Activated T-cell treated with anti-CD3 and anti-CD28 coated beads for 48 hours (primary cell): ENCODE measurements at regions not wholly inside any gene's neighbourhood (a gene's known extent, or its start where the extent isn't known, plus 50 kb on each side); places are given as distances from the start of the nearest gene placed in this dataset.
"Not testable (repeated sequence)": the region's sequence is repeated elsewhere in the genome, so short reads cannot be mapped to it uniquely, and the experiment has no call there.

ENCODE experiments used
- DNase-seq: peaks from one replicate; pipeline ENCODE4 v3.0.0-alpha.2; 2020; ENCODE audit warnings: low read depth

DNA sequence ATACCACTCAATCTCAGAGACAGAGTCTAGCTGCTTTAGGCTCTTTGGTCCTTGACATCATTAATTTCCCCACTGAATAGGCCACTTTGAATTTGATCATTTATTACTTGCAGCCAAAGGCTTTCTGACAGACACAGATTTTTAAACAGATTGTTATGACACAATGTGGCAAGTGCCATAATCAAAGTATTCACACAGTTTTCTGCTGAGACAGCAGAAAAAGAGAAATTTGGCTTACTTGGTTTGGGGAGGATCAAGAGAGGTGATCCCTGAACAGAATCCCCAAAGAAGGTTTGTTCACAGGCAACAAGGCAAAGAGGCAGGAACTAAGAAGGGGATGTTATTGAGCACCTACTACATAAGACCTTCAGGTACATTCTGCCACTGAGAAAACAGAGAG is 138.0 kb upstream of the TOP1 start:
- no peak for DNase-seq

DNA sequence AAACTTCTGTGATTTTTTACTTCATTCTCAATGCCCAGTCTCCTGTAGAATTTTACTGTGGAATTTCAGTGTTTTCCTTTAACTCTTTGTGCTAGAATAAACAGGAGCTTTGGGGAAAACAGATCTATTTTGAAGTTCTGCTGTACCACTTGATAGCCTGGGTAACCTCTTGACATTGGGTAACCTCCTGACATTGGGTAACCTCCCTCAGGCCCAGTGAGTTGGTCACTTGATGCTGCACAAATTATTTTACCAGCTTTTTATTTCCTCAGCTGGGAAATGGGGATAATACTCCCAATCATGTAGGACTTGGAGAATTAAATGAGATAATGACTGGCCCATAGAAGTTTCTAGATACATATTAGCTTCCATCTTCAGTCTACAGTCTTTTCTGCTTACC is 137.3 kb upstream of the TOP1 start:
- DNase-seq = no peak

DNA sequence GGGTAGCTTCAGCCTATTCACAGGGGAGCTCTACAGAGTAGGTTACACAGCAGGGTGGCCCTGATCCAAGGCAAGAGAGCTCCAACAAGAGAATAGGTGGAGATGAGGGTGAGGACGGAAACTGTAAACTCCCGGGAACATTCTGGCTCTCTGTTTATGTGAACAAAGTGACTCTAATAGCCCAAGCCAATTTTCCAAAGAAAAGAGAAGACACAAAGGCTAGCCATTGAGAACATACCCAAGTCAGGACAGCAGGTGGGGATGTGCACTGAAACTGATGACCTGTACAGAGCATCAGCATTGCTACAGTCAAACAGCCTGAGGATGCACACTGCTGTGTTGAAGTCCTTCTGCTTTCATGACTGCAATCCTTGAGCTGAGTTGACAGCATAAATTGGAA is 136.0 kb upstream of the TOP1 start:
- DNase-seq = no peak

DNA sequence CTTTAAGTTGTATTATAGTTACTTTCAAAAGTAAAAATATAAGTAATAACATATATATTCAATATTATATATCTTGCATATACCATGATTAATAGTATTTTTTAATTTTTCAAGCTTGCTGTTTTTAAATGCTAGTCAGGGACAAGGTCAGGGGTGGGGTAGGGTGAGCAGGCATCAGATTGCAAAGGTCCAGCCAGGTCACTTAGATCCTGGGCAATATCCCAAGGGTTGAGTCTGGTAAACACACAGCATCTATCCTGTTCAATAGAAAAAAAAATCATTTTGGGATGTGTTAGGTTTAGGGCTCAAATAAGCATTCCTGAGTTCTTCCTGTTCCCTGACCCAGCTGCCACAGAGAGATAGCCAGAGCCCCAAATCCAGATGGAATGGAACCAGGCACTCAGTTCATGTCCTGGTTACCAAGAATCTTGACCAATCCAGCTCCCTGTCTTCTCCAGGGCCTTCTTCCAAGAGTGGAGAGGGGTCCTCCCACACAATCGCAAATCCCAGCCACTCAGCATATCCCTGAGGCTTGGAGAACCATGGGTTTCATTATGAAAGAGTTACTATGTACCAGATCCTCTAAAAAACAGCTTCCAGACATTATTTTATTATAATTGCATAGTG is 134.9 kb upstream of the TOP1 start:
- DNase-seq = no peak

DNA sequence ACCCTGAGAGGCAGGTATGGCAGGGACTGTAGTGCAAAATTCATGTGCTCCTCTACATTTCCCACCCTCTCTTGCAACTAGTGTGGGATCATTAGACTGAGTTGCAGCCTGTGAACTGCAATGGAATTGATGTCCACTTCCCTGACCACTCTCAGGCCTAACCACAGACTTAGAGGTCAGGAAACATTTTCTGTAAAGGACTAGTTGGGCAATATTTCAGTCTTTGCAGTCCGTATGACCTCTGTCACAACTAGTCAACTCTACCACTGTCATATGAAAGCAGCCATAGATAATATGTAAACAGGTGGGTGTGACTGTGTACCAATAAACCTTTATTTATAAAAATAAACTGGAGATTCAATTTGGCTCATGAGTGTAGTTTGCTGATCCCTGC is 134.4 kb upstream of the TOP1 start:
- DNase-seq = no peak

DNA sequence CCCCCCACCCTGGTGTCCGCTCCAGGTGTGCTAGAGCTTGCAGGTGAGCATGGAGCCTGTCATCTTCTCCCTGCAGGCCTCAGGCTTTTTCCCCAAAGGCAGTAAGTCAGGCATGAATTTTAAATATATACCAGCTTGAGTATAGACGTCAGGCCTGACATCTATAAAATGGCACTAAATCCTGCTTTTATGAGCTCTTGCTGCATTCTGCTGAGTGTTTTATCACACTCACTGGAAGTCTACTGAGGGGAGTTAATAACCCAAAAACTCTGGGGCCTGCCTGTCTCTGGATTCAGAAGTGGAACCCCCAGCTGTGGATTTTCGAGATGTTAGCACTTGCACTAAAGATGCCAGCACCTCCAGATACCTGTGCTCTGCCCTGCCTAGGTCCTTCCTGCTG is 133.4 kb upstream of the TOP1 start:
- no peak for DNase-seq

DNA sequence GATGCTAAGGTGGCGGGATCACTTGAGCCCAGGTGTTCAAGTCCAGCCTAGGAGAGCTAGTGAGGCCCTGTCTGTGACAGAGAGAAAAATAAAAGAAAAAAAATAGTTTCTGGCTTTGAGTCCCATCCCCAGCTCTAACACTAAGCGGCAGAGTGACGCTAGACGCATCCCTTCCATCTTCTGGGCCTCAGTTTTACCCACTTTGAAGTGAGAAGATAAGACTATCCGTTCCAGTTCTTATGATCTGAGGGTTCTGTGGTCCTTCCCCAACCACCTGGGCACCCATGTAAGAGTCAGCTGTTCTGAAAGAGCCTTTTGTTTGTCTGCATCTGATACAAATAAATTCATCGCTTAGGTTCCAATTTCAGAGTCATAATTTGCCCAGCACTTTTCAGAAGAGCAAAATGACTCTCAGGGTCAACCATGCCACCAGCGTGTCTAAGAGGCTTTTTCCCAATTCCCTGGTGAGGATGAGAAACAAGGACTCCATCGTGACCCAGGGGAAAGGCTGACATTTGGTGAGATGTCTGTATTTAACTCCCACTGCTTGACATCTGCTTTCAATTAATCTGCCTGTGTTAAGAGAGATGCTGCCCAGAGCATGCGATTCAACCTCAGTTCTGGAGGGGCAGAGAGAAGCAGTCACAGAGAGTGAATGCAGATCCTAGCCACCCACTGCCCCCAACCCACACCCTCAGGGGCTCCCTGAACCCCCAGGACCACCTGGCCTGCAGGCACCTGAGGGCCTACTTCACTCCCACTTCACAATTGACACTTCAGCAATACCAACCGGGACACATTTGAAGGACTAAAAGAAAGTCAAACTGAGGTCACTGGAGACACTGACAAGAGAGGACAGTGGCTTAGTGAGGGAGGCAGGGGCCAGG is 131.6 kb upstream of the TOP1 start:
- DNase-seq = no peak

DNA sequence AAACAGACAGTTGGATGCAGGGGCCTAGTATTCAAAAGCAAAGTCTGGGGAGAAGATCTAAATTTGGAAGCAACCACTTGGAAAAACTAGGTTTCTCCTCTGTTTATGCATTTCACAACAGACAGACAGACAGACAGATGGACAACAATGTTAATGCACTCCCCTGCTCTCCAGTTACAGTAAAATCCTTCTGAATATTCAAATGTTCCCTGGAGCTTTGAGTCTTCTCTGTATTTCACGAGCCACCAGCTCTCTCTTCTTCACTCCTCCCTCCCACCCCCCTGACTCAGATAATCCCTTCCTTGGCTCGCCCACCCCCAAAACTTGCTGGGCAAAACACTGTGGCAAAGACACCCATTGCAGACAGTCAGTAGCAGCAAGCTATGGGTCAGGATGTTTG is 129.3 kb upstream of the TOP1 start:
- DNase-seq = no peak

DNA sequence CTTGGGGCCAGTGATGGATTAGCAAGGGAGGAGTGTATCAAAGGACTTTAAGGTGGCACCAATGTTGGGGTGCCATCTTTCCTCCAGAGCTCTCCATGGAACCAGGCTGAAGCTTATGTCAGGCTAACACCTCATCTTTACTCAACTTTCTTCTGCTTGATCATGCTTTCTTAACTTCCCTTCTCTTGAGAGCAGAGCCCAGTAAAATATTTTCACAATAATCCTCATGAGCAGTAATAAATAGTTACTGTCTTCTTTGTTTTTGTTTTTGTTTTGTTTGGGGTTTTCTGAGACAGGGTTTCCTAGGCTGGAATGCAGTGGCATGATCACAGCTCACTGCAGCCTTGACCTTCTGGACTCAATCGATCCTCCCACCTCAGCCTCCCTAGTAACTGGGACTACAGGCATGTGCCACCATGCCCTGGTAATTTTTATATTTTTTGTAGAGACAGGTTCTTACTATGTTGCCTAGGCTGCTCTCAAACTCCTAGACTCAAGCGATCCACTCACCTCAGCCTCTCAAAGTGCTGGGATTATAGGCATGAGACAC is 127.9 kb upstream of the TOP1 start:
- no peak for DNase-seq

DNA sequence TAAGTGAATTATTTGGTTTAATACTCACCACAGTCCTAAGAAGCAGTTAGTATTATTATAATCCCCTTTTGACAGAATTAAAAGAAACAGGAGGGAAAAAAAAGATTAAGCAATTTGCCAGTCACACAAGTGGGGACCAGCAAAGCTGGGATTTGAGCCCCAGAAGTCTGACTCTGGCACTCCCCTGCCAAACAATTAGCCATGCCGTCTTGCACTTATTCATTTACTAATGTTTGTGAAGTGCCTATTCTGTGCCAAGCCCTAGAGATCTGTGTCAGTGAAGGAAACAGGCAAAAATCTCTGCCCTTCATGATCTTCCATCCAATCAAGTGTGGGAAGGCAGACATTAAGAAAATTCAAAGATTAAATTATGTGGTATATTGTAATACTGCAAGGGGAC is 126.0 kb upstream of the TOP1 start:
- no peak for DNase-seq

DNA sequence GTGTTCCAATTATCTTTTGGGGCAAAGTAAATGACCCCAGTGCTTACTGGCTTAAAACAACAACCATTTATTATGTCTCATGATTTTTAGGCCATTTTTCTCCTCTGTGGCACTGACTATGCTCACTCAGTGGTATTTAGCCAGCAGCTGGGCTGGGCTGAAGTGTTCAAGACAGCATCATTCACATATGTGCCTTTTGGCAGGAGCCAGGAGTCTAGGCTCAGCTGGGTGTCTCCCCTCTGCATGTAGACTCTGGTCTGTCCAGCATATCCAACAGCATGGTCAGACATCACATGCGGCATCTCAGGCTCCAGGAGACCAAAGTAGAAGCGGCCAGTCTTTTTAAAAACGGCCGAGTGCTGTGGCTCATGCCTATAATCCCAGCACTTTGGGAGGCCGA is 120.3 kb upstream of the TOP1 start:
- no peak for DNase-seq

DNA sequence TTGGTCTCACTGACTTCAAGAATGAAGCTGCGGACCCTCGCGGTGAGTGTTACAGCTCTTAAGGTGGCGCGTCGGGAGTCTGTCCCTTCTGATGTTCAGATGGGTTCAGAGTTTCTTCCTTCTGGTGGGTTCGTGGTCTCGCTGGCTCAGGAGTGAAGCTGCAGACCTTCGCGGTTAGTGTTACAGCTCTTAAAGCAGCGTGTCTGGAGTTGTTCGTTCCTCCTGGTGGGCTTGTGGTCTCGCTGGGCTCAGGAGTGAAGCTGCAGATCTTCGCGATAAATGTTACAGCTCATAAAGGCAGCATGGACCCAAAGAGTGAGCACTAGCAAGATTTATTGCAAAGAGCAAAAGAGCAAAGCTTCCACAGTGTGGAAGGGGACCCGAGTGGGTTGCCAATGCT is 119.1 kb upstream of the TOP1 start:
- not testable (repeated sequence) for DNase-seq

DNA sequence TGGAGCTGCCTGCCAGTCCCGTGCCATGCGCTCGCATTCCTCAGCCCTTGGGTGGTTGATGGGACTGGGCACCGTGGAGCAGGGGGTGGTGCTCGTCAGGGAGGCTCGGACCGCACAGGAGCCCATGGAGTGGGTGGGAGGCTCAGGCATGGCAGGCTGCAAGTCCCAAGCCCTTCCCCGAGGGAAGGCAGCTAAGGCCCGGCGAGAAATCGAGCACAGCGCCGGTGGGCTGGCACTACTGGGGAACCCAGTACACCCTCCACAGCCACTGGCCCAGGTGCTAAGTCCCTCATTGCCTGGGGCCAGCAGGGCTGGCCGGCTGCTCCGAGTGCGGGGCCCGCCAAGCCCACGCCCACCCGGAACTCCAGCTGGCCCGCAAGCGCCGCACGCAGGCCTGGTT is 118.2 kb upstream of the TOP1 start:
- DNase-seq = not testable (repeated sequence)

DNA sequence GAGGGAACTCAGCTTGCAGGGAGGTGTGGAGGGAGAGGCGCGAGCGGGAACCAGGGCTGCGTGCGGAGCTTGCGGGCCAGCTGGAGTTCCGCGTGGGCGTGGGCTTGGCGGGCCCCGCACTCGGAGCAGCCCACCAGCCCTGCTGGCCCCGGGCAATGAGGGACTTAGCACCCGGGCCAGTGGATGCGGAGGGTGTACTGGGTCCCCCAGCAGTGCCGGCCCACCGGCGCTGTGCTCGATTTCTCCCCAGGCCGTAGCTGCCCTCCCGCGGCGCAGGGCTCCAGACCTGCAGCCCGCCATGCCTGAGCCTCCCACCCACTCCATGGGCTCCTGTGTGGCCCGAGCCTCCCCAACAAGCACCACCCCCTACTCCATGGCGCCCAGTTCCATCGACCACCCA is 117.5 kb upstream of the TOP1 start:
- not testable (repeated sequence) for DNase-seq

DNA sequence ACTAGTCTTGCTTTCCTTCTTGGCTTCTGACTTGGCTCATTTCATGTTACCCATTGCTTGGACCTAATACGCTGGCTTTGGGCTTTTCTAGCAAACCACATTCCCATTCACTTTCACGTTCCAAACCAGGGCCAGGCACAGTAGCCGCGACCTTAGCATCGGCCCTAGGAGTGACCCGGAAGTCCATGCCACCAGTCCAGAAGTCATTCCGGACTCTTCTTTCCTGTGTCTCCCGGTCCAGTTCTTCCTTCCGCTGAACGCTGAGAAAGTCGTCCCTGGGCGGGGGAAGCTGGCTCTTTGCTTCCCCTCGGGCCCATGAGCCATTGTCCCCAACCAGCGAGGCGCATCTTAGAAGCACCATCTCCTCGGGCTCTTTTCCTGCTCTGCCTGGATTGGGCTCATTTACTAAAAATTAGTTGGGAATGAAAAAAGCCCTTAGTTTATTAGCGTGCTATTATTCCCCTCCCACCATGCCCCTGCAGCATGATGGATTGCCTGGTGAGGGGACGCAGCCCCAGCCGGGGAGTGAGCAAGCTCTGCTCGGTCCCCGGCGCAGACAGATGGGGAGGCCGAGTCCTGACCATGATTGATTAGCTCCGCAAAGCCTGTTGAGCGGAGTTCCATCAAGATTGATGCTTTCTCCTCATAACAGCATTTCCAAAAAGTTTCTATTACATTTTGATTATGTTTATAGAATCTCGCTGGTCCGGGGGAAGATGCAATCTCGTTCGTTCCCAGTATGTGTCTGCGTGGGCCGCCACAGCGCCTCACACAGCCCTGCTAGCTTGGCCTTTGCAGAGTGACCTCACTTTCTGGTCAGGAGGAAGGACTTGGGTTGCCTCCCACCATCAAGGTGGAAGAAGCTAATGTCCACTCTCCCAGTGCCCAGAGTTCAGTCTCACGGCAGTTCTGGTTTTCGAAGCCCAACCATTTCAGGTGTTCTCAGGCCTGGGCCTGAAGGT is 115.1 kb upstream of the TOP1 start:
- DNase-seq = no peak

DNA sequence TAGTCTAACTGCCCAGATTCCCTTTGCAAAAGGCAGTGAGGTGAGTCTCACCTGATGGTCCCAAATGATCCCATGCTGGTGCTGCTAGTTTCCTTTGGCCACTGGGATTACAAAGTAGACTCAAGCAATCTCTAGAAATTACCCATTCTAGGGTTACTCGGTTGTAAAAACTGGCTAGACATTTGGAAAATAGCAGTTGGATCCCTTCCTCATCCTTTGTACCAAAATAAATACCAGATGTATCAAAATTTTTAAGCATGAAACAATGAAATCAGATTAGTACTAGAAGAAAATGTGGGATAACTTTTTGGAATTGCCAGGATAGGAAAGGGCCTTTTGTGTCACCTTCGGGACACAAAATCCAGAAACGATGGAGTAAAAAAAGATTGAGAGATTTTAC is 112.9 kb upstream of the TOP1 start:
- no peak for DNase-seq

DNA sequence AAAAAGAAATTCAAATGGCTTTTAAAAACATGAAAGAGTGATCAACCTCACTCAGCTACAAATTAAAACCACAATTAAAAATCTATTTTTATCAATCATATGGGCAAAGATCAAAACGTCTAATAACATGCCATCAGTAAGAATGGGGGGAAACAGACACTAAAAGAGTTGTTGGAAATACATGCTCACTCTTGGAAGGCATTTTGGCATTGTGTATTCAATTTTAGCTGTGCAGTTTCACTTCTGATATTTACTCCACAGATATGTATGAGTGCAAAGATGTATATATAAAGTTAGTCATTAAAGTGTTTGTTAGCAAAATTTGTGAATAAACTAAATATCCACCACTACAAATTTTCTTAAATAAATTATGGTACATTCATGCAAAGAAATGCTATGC is 112.3 kb upstream of the TOP1 start:
- no peak for DNase-seq

DNA sequence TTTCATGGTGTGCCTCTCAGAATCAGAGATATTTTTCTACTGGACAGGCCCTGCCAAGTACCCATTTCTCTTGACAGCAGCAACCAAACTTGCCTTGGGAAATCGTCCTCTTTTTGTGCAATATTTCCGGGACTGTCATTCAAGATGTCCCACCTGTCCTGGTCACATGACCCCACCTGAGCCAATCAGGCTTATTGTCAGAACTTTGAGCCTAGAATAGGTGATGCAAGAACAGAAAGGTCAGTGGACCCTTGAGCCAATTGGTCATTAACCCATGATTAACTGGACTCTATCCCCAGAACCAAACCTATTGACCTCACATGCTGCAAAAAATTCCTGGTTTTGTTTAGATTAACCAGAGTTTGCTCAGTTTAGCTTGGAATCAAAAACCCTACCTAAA is 108.3 kb upstream of the TOP1 start:
- DNase-seq = no peak

DNA sequence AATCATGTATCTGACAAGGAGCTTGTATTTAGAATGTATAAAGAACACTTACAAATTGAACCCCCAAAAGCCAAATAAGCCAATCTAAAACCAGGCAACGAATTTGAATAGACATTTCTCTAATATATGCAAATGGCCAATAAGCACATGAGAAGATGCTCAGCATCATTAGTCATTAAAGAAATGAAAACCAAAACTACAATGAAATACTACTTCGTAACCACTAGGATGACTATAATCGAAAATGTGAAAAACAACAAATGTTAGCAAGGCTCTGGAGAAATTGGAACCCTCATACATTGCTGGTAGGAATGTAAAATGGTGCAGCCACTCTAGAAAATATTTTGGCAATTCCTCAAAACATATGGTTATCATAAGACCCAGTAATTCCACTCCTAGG is 105.8 kb upstream of the TOP1 start:
- DNase-seq = no peak

DNA sequence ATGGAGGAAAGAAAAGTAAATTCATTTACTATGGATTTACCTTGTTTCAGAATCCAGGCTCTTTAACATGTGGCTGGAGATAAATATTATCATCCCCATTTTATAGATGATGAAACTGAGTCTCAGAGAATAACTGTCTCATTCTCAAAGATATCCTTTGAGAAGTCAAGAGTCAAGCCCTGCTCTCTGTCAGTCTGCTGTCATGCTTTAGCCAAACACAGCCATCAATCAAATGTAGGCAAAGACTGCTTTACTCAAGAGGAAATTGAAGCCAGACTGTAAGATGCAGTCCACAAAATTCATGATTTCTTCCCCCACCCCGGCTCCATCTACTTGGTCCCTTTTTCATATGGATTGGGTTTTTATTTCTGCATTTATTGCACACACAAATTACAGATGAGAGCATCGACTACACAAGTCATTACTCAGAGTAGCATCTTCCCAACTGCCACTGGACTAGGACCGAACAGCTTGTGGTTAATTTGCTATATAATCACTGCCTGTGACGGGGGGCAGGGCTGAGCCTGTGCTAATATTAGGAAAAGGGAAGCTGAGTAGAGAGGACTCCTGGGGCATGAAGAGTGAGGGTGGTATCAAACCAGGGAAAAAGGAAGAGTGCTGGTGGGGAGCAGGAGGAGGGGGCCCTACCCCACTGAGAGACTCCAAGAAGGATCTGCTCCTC is 102.7 kb upstream of the TOP1 start:
- DNase-seq = no peak

DNA sequence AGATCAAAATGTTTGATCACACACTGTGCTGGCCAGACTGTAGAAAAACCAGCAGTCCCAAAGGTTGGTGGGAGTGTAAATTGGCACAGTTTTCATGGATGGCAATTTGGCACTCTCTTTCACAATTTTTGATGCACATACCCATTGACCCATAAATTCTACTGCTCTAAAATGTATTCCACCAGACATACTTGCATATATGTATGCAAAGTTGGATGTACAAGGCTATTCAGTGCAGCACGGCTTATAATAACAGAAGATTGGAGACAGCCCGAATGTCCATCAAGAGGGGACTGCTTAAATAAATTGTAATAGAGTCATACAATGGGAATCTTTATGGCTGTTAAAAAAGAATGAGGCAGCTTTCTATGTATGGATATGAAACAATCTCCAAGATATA is 101.7 kb upstream of the TOP1 start:
- no peak for DNase-seq

DNA sequence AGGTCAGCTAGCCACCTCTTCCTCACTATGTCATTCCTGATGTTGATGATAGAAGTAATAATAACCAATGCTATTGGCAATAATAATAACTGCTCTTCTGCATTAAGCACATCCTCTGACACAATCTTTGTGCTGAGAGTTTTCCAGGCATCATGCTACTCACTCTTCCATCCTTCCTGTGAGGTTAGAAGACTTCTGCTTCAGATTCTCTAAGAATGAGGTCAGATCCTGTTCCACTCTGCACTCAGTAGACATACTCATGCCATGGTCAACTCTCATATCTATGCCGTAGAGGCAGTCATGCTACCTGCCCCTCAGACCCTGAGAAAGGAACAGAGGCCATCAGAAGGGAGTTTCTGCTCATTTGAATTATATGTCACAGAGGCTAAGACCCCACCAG is 98.1 kb upstream of the TOP1 start:
- DNase-seq = no peak
